Midbrain (tissue), 1 donor: ENCODE measurements at regions not wholly inside any gene's neighbourhood (a gene's known extent, or its start where the extent isn't known, plus 50 kb on each side); places are given as distances from the start of the nearest gene placed in this dataset.

Source experiments
- DNase-seq: peaks from one replicate; lab custom pipeline; 2025; lab: John Stamatoyannopoulos, UW

- no peak for DNase-seq
These were observed 240.8 kb upstream of the FGGY start for GRCh38 chr1:59055908-59056719.

DNA sequence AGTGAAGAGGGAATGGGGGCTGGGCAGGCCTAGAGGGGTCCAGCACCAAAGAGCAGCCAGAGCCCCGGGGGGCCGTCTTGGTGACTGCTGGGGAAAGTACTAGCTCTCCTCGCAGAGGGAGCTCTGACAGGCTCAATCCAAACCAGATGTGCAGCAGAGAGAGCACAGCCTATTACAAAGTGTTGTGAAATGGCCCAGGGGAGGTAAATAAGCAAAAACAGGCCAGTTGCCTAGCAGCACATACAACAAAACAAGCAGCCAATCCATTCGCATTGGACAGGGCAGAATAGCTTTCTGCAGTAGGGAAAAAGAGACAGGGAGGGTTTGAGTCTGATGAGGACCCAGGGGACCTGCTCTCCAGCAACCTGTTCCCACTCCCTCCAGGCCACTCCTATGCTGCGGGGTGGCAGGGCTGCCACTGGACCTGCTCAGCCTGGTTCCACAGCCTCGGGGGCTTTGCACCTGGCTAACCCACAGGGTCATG, 239.6 kb upstream of the FGGY start:
- no peak for DNase-seq

- no peak for DNase-seq
These were observed 239.1 kb upstream of the FGGY start for GRCh38 chr1:59057796-59058195.

- DNase-seq, result no peak
These were observed 238.0 kb upstream of the FGGY start for GRCh38 chr1:59058665-59059439.

DNA sequence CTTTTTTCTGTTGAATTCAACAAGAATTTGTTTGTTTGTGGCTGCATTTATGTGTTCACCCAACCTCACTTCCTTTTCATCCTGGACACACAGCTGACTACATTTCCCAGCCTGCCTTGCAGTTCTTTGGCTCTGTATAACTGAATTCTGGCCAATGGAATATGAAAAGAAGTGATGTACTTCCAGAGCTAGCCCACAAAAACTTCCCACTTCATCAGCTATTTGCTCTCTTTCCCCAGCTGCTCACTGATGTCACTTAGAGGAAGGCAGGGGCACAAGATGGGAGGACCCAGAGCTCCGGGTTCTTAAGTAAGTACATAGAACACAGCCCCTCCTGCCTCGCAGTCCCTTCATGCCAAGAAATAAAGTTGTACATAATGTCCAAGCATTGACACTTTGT, 235.0 kb upstream of the FGGY start:
- peak; percentile 60 for DNase-seq

DNA sequence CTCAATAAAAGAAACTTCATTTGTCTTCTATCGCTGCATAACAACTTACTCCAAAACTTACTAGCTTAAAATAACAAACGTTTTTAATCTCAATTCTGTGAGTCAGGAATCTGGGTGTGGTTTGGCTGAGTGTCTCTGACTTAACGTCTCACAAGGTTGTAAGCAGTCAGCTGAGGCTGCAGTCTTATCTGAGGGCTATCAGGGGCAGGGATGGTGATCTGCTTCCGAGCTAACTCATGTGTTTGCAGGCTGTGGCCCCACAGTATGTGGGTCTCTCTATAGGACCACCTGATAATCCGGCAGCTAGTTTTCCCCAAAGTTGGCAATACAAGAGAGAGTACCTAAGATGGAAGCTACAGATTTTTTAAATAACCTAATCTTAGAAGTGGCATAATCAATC, 234.2 kb upstream of the FGGY start:
- no peak for DNase-seq

DNA sequence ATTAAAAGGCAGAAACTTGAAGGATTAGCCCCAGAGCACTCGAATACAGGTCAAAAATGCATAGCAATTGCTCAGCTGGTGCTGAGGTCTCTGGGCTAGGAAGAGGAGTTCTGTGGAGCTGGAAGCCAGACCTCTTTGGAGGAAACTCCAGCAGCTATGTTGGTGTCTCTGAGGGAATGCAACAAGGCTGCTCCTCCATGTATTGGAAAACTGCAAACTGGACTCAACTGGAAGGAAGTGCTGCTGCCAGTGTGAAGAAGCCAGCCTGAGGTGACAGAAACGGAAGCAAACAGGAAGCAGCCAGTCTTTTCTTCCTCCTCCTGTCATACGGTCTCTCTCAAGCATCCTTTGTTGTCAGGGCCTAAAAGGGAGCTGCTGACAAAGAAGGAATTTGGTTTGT, 233.4 kb upstream of the FGGY start:
- no peak for DNase-seq

DNA sequence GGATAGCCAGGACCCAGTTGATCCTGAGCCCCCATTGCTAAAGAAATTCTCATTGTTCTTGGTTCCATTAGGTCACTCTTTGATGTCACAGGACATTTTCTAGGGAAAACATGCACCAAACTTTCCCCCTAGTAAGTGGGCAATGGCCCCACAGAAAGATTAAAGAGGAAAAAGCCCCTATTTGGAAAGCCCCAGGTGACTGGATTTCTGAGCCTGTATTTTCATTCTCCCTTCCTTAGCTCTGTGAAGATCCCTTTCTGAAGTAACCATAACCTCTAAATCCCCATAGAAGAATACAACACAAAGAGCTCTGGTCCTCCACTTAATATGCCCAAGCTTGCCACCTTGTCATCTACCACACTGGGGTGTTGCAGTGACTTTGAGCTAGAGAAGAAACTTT, 232.3 kb upstream of the FGGY start:
- no peak for DNase-seq

GRCh38 chr1:59066236-59066635, 230.7 kb upstream of the FGGY start:
- no peak for DNase-seq

GRCh38 chr1:59070610-59071009, 226.3 kb upstream of the FGGY start:
- no peak for DNase-seq

GRCh38 chr1:59071289-59071688, 225.6 kb upstream of the FGGY start:
- DNase-seq, result no peak

DNA sequence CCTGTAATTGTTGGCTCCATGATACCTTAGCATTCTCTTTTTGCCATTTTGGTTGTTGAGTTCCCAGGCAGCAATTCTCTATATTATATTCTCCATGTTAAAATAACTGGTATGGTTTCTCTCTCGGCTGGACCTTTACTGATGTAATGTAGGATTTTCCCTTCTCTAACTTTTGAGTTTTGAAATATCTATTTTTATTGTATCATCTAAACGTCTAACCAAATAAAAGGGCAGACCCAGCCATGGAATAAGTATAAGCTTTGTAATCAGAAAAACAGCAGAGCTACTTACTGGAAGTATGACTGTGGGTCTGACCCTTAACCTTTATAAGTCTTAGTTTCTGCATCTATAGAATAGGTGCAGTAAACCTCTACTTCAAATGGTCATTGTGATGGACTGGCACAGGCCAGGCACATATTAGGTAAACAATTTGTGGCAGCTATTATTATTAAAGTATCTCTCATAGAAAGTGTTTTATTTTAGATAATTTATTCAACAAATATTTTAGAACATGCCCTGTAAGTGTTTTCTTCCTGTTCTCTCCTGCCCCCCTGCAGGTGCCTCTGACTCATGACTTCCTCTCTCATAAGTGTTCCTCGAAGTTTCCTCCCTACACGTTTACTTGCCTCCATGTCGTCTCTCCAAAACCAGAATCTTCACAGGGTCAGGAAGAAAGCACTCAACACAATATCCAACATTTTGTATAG, 224.9 kb upstream of the FGGY start:
- DNase-seq, result no peak

- DNase-seq, result no peak
These were observed 224.3 kb upstream of the FGGY start for GRCh38 chr1:59072583-59072947.

DNA sequence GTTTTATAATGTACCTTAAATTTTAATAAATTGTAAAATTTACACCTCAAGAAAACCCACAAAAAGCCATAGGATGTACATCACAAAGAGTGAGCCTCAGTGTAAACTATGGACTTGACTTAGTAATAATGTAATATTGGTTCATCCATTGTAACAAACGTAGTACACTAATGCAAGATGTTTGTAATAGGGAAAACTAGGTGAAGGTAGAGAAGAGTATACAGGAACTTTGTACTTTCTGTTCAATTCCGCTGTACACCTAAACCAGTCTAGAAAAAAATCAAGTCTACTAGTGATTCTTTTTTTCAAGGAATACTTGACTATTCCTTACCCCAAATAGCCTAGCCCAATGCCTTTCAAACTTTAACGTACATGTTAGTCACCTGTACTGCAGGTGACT, 222.3 kb upstream of the FGGY start:
- no peak for DNase-seq

DNA sequence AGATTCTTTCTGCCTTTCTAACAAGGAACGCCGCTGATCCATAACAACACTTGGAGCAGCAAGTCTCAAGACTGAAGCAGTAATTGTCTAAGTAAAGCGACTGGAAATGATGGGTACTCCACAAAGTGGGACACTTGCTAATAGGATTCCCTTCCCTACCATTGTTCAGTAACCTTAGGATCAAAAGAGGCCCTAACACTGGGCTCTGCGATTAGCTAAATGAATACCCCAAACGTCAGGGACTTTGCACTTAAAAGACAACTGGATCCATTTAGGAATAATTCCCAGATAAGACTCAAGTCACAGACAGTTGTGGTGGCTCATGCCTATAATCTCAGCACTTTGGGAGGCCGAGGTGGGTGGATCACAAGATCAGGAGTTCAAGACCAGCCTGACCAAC, 221.9 kb upstream of the FGGY start:
- no peak for DNase-seq

- DNase-seq, result no peak
These were observed 220.3 kb upstream of the FGGY start for GRCh38 chr1:59076612-59077011.

DNA sequence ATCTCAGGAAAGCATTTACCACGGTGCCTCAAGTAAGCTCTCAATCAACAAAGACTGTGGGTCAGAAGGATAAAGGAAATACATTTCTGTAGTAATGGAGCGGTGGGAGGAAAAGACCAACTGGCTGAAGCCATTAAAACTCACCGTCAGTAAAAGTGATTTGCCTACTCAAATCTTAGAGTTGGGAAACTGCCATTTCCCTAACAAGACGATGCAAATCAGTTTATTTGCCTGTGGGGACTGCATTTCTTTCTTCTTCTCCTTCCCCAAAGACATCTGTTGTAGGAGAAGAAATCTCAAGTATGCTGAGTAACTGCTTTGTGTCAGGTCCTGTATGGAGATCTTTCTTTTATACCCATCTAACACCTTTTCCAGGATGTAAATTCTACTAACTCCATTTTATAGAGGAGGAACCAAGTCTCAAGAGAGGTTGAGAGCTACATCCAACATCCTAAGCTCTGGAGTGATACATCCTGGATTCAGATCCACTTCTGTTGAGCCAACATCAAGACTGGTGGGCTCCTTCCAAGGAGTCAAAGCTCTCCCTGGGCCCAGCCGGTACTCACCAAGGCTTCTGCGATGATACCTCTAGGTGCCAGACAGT, 219.3 kb upstream of the FGGY start:
- DNase-seq, result no peak

- no peak for DNase-seq
These were observed 218.7 kb upstream of the FGGY start for GRCh38 chr1:59078070-59078800.

DNA sequence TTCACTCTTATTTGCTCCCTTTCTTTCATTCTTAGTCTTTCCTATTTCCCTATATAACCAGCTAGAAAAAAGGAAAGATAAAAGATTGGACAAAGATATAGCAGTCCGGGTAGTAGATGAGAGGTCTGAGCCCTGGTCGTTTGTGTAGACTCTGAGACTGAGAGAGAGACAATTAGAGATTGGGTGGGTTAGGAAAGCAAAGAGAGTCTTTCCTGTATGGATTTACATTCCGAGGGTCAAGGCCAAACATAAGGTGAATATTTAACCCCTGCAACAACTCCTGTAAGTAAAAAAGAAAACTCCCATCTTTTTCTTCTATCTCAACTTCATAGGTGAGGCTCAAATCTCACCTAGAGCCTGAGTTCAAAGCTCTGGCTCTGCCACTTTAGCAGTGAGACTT, 218.0 kb upstream of the FGGY start:
- DNase-seq, result no peak

DNA sequence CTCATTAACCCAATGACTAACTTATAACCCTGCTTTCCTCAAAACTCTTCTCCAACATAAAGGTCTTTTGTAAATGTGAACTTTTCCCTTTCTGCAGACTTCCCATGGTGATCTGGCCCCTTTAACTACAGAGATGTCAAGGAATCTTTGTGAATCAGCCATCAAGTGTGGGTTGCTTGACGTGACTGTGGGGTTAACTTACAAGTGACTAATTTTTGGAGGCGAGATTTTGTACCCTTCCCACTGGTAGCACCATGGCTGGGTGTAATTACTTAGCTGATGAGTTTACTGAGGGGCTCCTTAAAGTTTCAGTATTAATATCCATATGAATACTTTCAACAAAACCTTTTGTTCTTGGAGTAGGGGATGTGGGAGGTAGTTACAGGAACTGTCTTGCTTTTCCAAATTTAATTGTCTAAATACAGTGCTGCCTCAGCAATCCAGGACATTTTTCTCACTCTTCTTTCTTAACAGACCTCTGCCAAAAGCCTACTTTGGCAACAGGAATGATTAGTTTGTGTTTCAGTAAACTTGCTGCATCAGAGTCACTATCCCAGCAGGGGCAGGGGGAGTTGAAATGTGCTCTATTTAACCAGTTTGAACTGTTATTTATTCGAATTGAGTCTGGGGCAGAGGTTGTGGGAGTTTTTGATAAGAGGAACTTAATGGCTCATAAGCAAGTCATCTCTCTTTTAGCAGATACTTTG, 217.3 kb upstream of the FGGY start:
- no peak for DNase-seq

GRCh38 chr1:59081181-59081580, 215.7 kb upstream of the FGGY start:
- no peak for DNase-seq
